GM21529 (cell line): ENCODE measurements at regions not wholly inside any gene's neighbourhood (a gene's known extent, or its start where the extent isn't known, plus 50 kb on each side); places are given as distances from the start of the nearest gene placed in this dataset.
"Not testable (repeated sequence)": the region's sequence is repeated elsewhere in the genome, so short reads cannot be mapped to it uniquely, and the experiment has no call there.

Experiments used
- ATAC-seq: cut with Tn5 transposase; IDR thresholded peaks from one replicate; pipeline ENCODE4 v1.9.1; 2021; ENCODE audit not compliant: unreplicated experiment

DNA sequence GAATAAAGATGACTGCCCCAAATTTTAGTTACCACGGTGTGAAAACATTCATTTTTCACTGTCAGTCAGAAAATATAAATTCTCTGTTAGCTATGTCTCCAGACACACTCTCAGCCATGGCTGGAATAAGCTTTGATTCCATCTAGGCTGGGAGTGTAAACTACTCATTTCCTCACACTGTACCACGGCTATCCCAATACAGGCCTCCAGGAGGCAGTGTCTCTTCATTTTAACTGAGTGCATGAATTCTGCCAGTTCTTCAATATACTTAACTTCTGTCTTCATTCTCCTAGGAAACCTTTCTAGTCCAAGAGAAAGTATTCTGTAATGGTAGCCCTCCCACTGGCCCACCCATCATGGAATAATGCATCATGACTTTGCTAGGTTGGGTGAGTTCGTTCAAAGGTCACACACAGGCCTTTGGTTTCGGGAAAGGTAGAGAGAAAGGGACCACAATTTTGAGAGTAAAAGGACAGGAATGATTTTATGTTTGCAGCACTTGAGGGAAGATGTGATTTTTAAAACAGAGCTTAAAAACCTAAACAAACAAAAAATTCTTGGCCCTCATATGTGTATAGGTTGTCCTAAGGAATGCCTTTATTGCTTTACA lies 381.1 kb downstream of the SEC23A start:
- peak; percentile 92 for ATAC-seq

DNA sequence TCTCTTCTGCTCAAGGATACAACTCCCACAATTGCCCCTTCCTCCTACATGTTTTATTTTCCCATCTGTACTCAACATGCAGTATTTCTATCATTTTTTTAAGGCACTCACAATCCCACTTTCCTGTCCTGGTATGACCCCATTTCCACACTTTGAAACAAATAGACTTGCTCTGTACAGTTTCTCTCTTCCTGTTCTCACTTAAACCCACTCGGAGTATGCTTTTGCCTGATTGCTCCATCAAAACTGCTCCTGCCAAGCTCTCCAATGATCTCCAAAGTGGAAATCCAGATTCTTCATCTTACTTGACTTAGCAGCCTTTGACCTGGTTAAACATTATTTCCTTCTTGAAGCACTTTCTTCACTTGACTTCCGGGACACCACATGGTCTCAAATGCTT lies 384.5 kb downstream of the SEC23A start:
- ATAC-seq = no peak

DNA sequence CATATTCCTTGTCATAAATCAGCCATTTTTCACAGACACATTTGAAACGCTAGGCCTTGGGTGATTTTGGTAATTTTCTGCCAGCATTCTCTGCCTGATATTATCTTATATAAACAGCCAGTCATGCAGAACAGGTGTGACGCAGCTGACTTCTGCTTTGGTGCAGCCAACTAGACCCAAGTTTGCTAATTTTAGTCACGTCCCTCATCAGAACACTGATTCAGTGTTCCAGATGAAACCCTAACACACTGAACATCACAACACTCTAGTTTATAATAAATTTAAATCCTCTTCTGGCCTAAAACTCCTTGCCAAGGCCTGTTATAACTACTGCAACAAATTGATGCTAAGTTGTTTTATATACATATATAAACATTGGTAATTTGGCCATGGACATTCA lies 386.1 kb downstream of the SEC23A start:
- no peak for ATAC-seq

DNA sequence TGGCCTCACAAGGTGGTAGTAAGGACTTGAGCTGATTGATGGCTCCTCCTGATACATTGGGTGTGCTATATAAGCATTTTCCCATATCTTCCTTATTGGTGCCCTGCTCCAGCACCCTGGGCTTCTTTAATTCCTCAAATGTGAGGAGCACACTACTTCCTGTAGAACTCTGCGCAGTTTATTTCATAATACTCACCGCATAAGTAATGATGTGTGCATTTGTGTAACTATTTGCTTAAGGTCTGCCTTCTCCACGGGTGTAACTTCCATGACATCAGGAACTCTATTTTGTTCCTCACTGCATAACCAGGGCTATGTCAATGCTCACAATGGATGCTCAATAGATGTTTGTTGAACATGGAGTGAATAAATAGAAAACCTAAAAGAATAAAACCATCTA lies 392.2 kb downstream of the SEC23A start:
- ATAC-seq = no peak

GRCh38 chr14:38710196-38710595 lies 392.8 kb downstream of the SEC23A start:
- ATAC-seq = no peak

- ATAC-seq = no peak
These were observed 397.8 kb downstream of the SEC23A start for GRCh38 chr14:38705220-38705619.

GRCh38 chr14:38704220-38704619 lies 398.8 kb downstream of the SEC23A start:
- no peak for ATAC-seq

DNA sequence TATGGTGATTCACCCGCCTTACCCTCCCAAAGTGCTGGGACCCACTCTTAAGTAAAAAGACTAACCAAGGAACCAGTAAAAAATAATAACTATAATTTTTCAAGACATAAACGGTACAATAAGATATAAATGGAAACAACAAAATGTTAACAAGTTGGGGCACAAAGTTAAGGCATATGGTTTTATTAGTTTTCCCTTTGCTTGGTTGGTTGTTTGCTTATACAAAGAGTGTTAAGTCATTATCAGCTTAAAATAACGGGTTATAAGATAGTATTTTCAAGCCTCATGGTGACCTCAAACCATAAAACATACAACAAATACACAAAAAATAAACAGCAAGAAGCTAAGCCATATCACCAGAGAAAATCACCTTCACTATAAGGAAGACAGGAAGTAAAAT lies 406.1 kb downstream of the SEC23A start:
- ATAC-seq = no peak

DNA sequence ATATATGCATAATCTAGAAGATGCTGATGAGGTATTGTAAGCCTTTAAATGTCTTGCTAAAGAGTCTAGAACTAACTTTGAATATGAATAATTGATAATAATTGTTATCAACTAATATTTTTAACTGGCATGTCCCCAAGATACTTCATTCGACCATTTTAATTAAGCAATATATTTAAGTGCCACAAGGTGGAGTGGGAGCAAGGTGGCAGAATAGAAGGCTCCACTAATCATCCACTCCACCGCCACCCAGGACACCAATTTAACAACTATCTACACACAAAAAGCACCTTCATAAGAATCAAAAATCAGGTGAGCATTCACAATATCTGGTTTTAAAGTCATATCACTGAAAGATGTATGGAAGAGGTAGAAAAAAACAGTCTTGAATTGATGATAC lies 409.6 kb downstream of the SEC23A start:
- no peak for ATAC-seq

- no peak for ATAC-seq
These were observed 413.1 kb upstream of the CLEC14A start for GRCh38 chr14:38669027-38669426.

- no peak for ATAC-seq
These were observed 407.5 kb upstream of the CLEC14A start for GRCh38 chr14:38663382-38663781.

GRCh38 chr14:38662781-38663180 lies 406.9 kb upstream of the CLEC14A start:
- no peak for ATAC-seq

GRCh38 chr14:38646391-38646790 lies 390.5 kb upstream of the CLEC14A start:
- no peak for ATAC-seq

GRCh38 chr14:38634913-38635312 lies 379.0 kb upstream of the CLEC14A start:
- not testable (repeated sequence) for ATAC-seq

- no peak for ATAC-seq
These were observed 373.5 kb upstream of the CLEC14A start for GRCh38 chr14:38629412-38629811.

GRCh38 chr14:38627163-38627562 lies 371.3 kb upstream of the CLEC14A start:
- ATAC-seq = no peak

- no peak for ATAC-seq
These were observed 367.8 kb upstream of the CLEC14A start for GRCh38 chr14:38623661-38624060.

GRCh38 chr14:38618514-38618913 lies 362.6 kb upstream of the CLEC14A start:
- ATAC-seq = no peak

- no peak for ATAC-seq
These were observed 361.1 kb upstream of the CLEC14A start for GRCh38 chr14:38616959-38617358.

DNA sequence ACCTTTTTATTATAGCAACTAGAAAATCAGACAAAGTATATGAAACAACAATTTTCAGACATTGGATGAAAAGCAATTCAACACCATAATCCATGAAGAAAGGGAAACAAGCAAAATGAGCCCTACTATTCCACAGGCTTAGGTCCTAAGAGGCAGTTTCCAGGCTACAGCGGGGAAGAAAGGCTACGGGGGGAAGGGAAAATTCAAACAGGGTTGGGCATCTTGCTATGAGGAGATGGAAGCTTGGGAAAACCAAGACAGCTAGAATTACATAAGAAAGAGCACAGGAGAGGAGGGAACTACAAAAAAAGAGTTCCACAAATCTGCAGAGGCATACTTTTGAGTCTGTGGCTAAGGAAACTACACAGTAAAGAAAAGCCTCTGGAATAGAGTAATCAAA lies 356.0 kb upstream of the CLEC14A start:
- no peak for ATAC-seq

DNA sequence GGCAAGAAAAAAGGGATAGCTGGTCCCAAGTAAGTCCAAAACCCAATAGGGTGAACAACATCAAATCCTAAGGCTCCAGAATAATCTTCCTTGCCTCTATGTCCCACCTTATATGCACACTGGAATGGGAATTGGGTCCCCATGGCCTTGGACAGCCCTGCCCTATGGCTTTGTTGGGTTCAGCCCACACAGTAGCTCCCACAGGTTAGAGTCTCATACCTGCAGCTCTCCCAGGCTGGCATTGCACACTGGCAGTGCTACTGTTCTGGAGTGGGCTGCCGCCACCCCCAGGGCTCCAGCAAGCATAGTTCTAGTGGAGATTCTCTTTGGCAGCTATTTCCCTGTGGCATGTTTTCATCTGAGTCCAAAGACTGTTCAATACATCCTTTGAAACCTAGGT lies 352.4 kb upstream of the CLEC14A start:
- ATAC-seq = no peak

DNA sequence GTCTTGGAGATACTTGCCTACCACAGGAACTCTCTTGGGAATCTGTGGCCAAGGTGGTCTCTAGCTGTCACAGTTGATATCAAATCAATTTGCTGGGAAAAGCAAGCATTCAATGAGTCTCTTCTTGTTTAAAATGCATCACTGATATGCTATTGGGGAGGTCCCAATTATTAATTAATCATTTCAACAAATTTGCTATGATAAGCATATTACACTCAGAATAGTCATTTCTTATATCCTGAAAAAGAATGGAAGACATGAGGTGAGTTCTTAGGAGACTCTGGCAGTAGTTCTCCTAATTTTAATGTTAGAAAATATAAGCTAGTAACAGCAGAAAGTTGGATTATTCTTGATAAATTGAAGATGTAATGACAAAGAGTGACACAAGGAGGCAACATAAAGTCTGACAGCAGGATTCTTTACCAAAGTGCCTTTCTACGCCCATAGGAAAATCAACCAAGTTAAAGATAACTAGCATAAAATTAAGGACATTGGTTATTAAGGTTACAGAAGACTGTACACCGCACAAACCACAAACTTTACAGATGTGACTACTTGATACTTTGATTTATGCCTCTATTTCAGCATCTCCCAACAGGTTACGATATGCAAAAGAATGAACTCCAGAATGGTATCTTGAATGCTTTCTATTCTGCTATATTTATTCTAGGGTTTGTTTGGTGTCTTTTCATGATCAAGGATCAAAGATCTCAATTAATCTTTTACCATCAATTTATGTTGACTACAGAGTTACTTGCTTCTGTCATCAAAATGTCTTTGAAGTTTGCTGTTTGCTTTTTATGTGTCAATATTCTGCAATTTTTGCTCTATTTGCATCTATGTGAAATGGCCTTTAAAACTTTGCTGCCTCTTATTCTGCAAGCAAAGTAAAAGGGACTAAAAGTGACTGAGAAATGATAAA lies 349.6 kb upstream of the CLEC14A start:
- ATAC-seq = no peak
